Anterior cingulate cortex (tissue), 58 donors: ENCODE measurements at regions not wholly inside any gene's neighbourhood (a gene's known extent, or its start where the extent isn't known, plus 50 kb on each side); places are given as distances from the start of the nearest gene placed in this dataset.

Experiments used
- DNase-seq, 58 donors: peaks; one replicate each; lab custom pipeline; 2025; lab: John Stamatoyannopoulos, UW

DNA sequence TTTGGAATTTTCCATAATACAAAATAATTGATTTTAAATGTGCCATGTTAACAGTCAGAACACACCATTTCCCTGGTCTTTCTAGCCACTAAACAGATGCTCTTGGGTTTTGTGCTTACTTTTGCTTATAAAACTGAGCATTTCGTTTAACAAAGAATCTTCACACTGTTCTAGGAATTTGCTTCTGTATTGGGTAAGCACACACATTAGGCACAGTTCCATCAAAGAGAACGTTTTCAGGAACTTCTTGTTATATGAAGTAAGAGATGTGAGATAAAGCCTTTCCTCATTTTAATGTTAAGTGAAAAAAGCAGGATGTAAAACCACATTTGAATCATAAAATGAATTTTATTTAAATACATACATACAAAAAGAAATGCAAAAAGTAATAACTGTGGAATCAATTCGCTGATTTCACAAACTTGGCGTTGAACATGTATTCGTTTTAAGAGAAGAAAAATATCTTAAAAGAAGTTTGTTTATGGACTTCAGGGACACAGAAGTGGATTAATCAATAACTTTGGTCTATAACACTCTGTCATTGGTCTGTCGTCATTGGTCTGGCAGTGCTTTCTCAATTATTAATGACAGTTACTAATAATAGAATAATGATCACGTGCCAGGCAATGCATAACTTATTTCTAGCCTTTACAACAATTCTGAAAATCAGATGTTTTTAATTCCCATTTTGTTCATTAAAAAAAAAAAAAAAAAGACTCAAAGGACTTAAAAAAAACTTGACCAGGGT lies 199.9 kb upstream of the PRDM1 start:
- no peak for DNase-seq

DNA sequence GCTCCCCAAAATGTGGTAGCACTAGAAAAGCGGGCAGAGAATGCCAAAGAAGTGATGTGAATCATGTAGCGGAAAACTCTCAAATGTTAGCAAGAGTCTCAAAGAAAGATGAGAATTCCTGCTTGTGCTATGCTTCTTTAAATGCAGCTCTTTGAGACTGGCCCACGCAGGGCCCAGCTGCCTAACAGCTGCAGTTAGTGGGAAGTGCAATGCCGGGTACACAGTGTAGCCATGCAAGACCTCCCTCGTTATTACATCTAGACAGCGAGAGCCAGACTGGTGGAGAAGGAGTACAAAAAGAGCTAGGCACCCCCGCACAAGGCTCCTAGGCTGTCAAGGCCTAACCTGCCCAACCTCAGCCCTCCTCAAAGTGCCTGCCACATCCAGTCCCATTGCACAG lies 201.7 kb upstream of the PRDM1 start:
- DNase-seq, result peak in 9 of 58 donors; percentile 5 to 37 (median 18)

DNA sequence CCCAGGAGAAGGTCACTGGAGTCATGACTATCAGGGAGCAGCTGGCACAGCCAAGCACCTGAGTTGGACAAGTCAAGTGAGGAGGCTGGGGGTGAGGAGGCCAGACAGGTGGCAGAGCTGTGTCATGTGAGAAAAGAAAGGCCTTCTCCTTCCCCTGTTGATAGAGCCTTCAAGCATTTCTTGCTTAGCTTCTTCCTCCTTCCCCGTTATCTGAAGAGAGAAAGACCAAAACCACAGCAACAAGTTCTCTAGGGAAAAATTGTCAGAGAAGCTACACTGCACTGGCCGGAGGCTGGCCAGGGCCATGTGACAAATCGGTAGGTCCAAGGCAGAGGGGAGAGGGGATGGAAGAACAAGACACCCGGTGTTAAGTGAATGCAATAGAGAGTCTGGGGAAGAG lies 202.1 kb upstream of the PRDM1 start:
- no peak for DNase-seq

DNA sequence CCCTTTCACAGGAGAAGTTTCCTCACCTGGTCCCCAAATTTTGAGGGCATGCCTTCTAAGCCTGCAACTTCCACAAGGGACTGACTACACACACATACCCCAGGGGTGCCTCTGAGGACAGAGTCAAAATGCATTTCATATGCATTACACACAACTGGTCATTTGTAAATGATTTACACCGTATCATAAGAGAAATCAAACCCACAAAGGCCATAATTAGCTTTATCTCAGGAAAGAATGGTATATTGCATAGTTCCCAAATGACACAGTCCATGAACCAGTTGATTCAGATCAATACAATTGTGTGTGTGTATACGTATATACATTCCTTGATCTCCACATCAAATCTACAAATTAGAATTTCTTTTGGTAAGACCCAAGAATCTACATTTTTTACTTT lies 203.3 kb upstream of the PRDM1 start:
- no peak for DNase-seq

DNA sequence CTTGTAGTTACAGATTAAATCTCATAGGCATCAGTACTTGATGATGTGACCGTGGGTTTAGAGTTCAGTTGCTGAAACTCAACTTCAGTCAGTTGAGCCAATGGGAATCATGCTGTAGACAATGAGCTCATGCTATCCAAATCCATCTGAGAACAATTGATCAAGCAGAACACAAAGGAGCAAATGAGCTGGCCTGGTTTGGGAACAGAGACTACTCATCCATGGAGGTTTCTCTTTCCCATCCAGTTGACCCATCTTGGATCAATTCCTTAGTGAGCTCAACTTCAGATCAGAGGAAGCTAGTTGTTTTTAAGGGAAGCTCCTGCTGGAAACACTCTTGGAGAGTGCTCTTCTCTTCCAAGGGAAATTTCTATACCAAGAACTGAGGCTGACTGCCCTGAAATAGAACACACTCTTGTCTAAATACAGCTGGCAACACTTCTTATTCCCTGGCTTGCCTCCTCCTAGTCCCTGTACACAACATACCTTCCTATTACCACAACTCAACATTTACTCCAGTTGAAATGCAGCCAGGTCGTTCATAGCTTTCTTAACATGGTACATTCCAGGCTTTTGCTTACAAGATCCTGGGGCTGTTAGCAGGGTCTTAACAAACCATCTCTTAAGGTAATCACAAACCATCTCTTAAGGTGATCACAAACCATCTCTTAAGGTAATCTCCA lies 203.9 kb upstream of the PRDM1 start:
- no peak for DNase-seq

DNA sequence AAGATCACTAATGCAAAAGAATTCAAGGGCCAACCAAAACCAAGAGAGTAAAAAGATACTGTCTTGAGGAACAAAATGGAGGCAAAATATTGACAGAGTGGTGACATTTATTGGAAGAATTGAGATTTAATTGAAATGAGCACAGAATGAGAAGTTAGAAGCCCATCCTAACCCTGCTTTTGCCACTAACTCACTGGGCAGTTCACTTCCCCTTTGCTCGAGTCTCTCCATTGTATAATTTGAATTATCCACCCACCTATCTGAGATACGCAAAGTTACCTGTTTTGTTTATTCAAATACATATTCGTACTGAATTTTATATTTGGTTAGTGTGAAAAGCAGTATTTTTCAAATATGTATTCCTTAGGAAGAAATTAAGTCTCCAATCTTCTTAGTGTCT lies 204.5 kb upstream of the PRDM1 start:
- DNase-seq, result no peak

DNA sequence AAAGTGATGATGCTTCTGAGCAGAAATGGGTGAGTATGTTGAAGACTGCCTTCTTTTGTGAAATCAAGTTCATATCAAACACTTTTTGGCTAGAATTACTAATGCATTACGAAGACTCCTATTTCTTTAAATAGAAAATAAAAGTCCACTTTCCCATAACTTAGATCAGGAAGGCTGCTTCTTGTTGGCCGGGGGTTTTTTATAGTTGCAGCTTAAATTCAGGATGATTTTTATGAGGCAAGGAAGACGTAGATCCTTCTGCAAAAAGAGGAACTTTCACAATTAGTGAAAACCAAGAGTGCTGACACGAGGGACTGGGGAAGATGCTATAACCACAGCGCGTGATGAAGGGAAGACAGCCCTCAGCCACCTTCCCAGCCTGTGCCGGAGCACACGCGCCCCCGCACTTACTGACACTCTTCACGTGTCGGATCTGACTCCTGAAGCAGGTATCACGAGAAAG lies 206.1 kb upstream of the PRDM1 start:
- peak in 9 of 58 donors; percentile 9 to 32 (median 17) for DNase-seq

DNA sequence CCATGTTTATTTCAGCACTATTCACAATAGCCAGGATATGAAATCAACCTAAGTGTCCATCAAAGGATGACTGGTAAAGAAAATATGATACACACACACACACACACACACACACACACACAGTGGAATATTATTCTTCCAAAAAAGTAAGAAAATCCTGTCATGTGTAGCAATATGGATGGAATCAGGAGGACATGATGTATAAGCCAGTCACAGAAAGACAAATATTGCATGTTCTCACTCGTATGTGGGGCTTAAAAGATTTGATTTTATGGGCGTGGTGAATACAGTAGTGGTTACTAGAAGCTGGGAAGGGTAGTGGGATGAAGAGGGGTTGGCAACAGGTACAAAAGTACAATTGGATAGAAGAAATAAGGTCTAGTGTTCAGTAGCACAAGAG lies 207.0 kb upstream of the PRDM1 start:
- no peak for DNase-seq

DNA sequence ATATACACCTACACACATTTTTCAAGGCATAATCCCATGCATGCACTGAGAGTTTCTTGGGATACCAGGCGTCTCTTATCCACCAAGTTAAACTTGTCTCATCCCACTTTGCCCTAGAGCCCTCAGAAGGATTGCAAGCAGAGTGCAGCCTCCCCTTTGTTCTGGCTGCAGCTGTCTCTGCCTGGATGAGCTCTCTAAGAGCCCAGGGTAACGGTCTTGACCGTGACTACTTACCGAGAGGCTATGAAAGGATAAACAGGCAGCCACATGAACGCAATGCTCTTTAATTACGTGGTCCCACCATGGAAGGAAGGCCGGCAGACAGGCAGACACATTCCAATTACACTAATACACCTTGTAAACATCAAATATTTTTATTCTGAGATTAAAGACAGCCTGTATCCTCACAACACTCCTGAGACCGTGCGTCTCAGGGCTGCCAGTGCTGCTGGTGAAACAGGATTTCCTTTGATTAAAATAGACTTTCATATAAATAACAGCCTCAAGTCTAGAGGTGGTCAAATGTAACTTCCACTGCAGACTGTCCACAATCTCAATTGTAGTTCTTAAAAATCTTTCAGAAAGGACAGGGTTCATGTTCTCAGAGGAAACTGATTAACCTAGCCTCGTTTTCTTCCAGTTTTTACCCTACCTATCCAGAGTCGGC lies 210.0 kb upstream of the PRDM1 start:
- no peak for DNase-seq

DNA sequence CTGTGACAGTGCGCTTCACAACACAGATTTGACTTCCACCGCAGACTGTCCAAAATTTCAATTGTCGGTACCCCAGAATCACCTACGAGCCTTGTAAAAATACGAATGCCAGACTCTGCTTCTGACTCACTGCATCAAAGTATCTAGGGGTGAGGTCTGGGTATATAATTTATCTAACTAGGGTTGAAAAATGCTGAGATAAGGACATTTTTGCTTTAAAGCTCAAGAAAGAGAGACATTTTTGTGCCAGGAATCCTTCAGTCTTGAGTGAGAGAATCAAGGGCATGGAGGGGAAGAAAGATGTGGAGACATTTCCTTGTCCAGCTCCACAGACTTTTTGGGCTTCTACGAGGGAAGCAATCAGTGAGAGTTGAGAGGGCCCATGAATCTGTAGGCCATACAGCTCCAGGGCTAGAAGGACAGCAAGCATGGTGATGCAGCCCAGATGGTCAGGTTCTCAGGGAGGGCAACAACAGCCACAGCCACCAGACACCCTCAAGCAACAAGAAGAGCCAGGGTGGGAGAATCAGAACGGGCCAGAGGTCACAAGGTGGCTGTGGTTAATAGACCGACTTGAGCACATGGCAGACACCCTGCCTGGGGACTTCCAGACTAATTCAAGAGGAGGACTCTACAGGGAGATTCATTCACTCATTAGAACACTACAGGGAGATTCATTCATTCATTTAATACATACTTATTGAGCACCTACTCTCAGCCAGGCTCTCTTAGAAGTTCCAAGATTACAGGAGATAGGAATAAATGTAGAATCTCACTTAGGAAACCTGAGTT lies 211.1 kb upstream of the PRDM1 start:
- DNase-seq, result no peak

DNA sequence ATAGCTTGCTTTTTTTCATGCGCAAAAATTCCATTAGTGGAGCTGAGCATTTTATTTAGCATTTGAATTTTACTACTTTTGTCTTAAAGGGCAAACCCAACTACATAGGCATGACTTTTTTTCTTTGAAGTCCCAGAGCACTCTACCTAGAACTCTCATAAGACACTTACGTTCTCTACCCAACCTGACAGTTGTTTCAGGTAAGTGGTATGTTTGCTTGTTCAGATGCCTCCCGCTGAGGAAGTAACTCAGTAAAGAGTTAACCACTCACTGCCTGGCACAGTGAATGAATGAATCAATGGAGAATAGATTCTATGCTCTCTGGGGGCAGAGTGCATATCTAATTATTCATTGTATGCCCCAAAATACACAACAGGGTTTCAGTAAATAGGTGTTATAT lies 212.3 kb upstream of the PRDM1 start:
- no peak for DNase-seq

DNA sequence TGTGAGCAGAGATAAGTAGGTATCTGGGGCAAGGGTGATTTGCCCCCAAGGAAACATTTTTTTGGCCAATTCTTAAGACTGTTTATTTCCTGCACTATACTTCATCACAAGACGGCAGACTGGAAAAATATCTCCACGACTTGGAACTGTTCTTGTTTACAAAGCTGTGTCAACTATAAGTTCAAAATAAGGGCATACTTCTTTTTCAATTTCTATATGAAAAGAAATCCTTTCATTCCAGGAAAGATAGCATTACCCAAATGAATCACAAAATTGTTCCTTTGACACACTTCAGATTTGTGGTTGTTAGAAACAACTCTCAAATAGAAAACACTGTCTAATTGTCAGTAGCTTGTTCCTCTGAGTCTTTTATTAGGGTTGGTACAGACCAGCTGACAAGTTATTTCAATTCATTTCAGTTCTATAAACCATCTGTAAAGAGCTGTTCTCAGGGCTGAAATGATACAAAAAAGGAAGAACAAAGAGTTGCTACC lies 212.9 kb upstream of the PRDM1 start:
- DNase-seq, result no peak

DNA sequence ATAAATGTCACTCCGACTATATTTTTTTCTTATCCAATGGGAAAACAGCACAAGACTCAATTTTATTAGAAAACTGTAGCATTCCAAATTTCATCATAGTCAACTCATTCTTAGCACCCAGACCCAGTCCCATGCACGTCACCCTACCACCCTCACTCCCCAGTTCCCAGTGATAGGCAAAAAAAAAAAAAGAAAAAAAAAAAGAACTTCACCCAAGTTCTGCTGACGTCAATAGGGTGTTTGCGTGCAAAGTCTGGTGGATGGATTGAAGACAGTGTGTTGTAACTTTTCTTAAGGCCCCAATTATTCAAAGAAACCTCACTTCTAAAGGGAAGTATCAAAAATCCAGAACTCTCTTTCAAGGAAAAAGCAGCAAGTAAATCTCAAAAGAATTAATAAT lies 213.9 kb upstream of the PRDM1 start:
- DNase-seq, result peak in 1 of 58 donors; percentile 8

DNA sequence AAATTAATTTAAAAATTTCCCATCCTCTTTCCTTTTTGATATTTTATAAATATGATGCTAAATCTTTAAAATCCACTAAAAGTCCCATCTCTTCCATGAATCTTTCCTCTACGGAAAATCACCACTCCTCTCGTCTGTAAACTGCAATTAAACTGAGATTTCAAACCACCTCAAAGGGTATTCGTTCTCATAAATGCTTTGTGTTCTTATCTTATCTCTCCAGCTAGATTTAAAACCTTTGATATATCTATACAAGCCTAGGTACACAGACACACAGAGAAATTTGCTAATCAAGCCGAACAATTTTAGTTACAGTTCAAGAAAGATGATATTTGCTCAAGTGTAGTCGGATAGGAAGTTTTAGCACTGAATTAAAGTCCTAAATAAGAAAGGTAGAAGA lies 214.6 kb upstream of the PRDM1 start:
- no peak for DNase-seq

DNA sequence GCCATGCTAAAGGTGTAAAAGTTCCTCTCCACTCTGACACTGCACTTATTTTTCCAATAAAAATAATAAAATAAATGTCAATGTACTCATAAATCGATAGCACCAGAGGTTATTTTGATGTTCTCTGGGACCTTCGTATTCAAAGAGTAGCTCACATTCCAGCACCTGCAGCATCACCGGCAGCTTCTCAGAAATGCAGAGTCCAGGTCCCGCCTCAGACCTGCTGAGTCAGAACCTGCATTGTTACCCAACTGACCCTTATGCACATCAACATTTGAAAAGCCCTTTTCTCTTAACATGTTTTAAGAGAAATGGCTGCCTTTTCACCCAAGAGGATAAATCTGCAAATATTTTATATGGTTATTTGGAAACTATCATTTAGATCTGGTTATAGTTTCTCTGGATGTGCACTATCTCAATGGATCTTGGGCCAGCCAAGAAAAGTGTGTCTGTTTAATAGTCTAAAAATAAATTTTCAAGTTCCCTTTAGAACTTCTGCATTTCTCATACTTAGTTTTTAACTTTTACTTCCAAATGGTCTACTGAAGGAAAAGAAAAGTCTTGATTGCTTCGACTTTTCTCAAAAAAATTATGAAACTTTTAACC lies 216.2 kb upstream of the PRDM1 start:
- no peak for DNase-seq

DNA sequence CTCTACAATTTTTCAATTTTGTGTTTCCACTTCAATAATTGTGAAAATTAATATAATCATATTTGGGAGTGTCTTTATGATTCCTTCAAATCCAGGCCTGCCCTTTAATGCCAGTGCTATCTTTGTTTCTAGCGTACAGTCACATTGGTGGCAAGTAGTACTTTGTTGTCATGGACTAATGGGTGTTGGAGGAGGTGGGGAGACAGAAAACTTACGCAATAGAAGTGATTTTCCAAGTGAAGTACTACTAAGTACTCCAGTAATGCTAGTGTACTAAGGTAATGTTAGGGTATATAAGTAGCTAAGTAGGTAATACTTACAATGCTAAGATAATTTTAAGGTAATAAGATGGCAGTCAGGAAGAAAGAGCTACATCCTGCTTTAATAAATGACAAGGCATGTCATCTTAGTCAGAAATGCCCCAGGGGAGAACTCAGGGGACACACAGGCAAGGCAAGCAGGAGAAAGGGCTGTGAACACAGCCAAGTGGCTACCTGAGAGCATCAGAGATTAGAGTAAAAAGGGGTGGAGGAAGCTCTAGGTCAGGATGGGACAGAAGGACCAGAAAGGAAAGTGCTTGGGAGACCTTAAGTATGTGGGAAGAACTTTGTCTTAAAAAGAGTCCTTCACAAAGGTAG lies 217.2 kb upstream of the PRDM1 start:
- DNase-seq, result no peak

DNA sequence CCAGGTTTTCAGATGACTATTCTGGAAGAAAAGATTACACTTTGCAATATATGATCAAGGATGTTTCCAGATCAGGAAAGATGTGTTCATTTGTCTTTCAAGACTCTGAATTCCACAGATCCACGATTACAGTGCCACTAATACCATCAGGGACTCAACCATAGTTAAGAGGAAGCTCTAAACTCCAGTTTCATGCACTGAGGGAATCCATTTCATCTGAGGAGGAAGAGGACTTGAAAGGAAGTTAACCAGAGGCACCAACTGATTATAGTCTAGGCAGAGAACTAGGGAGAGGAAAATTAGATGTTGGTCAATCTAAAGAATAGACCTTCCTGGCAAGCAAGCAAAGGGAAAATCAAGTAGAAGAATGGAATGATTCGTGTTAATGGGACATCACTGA lies 218.3 kb upstream of the PRDM1 start:
- no peak for DNase-seq

DNA sequence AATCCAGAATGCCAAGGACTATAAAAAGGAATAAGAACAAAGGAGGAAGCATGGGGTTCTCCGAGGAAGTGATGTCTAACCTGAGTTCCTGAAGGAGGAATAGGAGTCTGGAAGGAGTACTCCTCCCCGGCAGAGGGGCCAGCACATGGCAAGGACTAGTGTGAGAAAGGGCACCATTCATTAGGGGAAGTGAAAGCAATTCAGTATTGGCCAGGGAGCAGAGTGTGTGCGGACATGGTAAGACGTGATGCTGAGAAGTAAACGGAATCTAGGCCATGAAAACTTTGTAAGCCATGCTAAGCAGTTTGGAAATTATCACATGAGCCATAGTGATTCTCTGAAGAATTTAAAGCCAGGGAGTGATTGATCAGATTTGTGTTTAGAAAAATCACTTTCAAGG lies 218.9 kb upstream of the PRDM1 start:
- DNase-seq, result no peak

DNA sequence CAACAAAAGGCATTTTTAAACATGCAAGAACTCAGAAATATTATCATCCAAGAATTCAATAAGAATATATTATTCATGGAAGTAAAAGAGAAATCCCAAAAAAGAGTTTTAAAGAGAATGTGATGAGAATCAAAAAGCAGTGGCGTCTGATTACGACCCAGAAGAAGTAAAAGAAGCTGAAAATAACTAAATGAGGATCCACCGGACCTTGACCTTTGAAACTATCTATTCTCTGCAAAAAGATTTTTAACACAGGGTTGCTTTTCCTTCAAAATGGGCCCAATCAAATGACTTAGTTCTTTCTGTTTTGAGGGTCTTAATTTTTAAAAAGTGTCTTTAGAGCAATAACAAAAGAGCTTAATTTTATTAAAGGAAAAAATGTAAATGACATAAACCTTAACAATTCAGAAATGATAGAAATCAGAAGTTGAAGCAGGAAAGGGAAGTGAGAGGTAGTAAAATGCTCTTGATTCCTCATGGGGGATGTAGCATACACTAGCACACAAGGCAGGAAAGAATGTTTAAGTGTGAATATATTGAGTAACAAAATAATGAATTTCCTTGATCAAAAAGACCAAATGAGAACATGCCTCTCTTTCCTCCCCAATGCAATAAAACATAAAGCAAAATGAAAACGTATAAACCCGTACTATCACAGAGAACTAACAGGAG lies 223.1 kb upstream of the PRDM1 start:
- no peak for DNase-seq
